Lung (tissue), 11 donors: ENCODE measurements at regions not wholly inside any gene's neighbourhood (a gene's known extent, or its start where the extent isn't known, plus 50 kb on each side); places are given as distances from the start of the nearest gene placed in this dataset.

ENCODE experiments used
- ATAC-seq: fragments of 200-7000 bp; cut with Tn5 transposase; one replicate; pipeline ENCODE4 v1.9.1; 2020; ENCODE audit warnings: moderate number of reproducible peaks; ENCODE audit not compliant: insufficient read depth, low FRiP score
- DNase-seq, 3 donors: peaks; one replicate each; pipeline ENCODE4 v3.0.0-alpha.2; 2013 to 2017
- H3K27ac ChIP-seq, 2 donors: one replicate each; pipeline ENCODE4 v1.5.1; 2013; ENCODE audit warnings: mild to moderate bottlenecking in 2 of 2, moderate library complexity in 2 of 2, control low read depth in 1 of 2, inconsistent platforms in 1 of 2, low read depth in 1 of 2, low read length in 1 of 2
- H3K27me3 ChIP-seq, 3 donors: one replicate each; pipeline ENCODE4 v1.5.1; 2013; ENCODE audit warnings: low read length in 2 of 3; ENCODE audit not compliant: control insufficient read depth in 3 of 3, insufficient read depth in 3 of 3
- H3K36me3 ChIP-seq, 4 donors: one replicate each; pipeline ENCODE4 v1.5.1; 2013; ENCODE audit warnings: low read length in 4 of 4, mild to moderate bottlenecking in 1 of 4, moderate library complexity in 1 of 4; ENCODE audit not compliant: control insufficient read depth in 4 of 4, insufficient read depth in 4 of 4
- H3K4me1 ChIP-seq, 5 donors: one replicate each; pipeline ENCODE4 v1.5.1; 2013; ENCODE audit warnings: low read length in 5 of 5, mild to moderate bottlenecking in 2 of 5, moderate library complexity in 1 of 5; ENCODE audit not compliant: control insufficient read depth in 5 of 5, insufficient read depth in 5 of 5
- H3K4me3 ChIP-seq: one replicate; pipeline ENCODE4 v1.5.1; 2013; ENCODE audit warnings: mild to moderate bottlenecking, control low read depth, moderate library complexity
- H3K9ac ChIP-seq, 2 donors: one replicate each; pipeline ENCODE4 v1.5.1; 2013; ENCODE audit warnings: low read length in 2 of 2, control low read depth in 1 of 2; ENCODE audit not compliant: insufficient read depth in 1 of 2
- H3K9me3 ChIP-seq, 4 donors: one replicate each; pipeline ENCODE4 v1.5.1; 2013; ENCODE audit warnings: low read length in 3 of 4, mild to moderate bottlenecking in 1 of 4, moderate library complexity in 1 of 4; ENCODE audit not compliant: control insufficient read depth in 4 of 4, insufficient read depth in 3 of 4
- WGBS, 2 donors: extraction: QIAGEN DNeasy Blood & Tissue Kit; methylation state at CpG; one replicate each; pipeline ENCODE4 v1.1.7; 2013; 5-methylcytosine and 5-hydroxymethylcytosine counted together
- TF ChIP-seq, protein P1 (sequence below): IDR thresholded peaks from 2 replicates; pipeline ENCODE4 v1.5.1; 2012; ENCODE audit warnings: mild to moderate bottlenecking; ENCODE audit errors: control extremely low read depth, extremely low read depth
- donor health status: control.
- donor health status: control.
- donor health status: Bipolar disorder and iron deficiency.
- donor health status: healthy.
- donor health status: DM: yes; HTN: yes; CAD: no.

DNA sequence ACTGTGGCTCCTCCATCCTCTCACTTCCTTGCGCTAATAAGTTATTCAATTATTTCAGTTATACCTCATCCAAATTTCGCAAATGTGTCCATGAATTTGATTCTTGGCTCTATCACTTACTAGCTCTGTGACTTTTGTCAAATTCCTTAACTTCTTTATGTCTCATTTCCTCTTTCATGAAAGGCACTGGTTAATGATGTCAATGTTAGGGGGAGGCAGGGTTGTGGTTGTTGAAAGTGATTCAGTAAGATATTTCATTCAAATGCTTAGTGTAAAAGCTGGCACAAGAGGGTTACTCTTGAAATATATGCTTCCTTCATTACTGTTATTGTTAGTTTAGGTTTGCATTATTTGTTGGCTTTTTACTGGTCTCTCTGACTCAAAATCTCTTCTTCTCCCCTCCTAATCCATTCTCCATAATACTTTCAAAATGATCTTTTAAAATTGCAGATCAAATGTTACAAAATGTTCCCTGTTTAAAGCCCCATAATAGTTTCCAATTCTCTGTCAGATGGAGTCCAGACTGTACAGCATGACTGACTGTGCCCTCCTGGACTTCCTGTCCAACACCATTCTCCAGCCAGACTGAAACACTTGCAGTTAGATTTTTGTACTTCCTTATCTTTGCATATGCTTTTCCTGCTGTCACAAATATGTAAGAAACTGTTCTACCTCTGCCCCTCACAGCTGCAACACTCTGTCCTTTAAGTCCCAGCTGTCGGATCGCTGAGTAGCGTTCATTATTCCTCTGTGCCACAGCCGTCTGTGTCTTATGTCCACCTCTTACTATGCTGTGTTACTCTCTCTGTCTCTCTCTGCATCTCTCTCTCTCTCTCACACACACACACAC lies 510.6 kb upstream of the RAG2 start:
- TF ChIP-seq, protein P1, sequence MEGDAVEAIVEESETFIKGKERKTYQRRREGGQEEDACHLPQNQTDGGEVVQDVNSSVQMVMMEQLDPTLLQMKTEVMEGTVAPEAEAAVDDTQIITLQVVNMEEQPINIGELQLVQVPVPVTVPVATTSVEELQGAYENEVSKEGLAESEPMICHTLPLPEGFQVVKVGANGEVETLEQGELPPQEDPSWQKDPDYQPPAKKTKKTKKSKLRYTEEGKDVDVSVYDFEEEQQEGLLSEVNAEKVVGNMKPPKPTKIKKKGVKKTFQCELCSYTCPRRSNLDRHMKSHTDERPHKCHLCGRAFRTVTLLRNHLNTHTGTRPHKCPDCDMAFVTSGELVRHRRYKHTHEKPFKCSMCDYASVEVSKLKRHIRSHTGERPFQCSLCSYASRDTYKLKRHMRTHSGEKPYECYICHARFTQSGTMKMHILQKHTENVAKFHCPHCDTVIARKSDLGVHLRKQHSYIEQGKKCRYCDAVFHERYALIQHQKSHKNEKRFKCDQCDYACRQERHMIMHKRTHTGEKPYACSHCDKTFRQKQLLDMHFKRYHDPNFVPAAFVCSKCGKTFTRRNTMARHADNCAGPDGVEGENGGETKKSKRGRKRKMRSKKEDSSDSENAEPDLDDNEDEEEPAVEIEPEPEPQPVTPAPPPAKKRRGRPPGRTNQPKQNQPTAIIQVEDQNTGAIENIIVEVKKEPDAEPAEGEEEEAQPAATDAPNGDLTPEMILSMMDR = no peak
- 54 to 65% methylated on average over 6 of the region's 6 CpGs for WGBS, 2 donors
- no peaks in the 10 kb centered on the region for H3K4me1 ChIP-seq
- H3K36me3 ChIP-seq = no peaks in the 10 kb centered on the region
- no peak for ATAC-seq
- H3K27me3 ChIP-seq = no peaks in the 10 kb centered on the region
- H3K4me3 ChIP-seq = no peak overlapping the region
- no peak overlapping the region for H3K9ac ChIP-seq
- peak; percentile 20 to 48 (median 45) for DNase-seq
- no peaks in the 10 kb centered on the region for H3K9me3 ChIP-seq
- H3K27ac ChIP-seq = no peak overlapping the region

DNA sequence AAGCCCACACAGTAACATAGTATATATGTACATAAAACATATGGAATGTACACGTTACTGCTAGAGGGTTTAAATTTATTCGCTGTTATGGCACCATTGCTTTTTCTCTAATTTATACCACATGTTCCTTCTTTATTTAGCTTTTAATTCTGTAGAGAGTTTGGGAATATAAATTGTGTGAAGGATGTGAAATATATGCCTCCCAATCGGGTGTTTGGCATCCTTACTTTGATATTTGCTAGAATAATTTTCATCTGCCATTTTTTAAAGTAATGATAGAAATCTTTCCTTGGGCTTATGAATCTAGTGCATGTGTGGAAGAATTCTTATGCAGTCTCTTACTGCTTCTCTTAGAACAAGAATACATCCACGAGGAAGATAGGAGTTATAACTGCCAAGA lies 509.8 kb upstream of the RAG2 start:
- no peak for ATAC-seq
- Histone ChIP-seq H3K27ac (no peak overlapping the region), H3K27me3 (no peaks in the 10 kb centered on the region), H3K4me1 (no peaks in the 10 kb centered on the region), H3K9me3 (no peaks in the 10 kb centered on the region), H3K9ac (no peak overlapping the region), H3K36me3 (no peaks in the 10 kb centered on the region), H3K4me3 (no peak overlapping the region)
- TF ChIP-seq, protein P1 = no peak
- WGBS, 2 donors = 79 to 83% methylated on average over 4 of the region's 4 CpGs
- no peak for DNase-seq

DNA sequence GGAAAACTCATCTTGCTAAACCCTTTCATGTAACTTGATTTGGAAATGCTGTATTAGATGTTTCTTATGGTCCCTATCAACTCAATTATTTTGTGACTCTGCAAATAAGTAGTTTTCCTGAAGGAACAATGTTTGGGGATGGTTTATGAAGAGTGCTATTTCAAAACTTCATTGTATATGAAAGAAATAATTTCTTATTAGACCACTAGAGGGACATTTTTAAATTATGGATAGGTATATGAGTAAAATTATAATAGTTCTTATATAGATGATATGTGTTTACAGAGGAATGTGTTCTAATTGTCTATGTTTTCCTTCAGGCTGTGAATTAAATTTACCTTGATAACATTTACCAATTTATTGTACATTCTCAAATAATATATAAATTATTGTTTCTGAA lies 509.4 kb upstream of the RAG2 start:
- Histone ChIP-seq H3K9ac (no peak overlapping the region), H3K4me1 (no peaks in the 10 kb centered on the region), H3K4me3 (no peak overlapping the region), H3K9me3 (no peaks in the 10 kb centered on the region), H3K36me3 (no peaks in the 10 kb centered on the region), H3K27ac (no peak overlapping the region), H3K27me3 (no peaks in the 10 kb centered on the region)
- no peak for ATAC-seq
- DNase-seq = no peak
- TF ChIP-seq, protein P1 = no peak

DNA sequence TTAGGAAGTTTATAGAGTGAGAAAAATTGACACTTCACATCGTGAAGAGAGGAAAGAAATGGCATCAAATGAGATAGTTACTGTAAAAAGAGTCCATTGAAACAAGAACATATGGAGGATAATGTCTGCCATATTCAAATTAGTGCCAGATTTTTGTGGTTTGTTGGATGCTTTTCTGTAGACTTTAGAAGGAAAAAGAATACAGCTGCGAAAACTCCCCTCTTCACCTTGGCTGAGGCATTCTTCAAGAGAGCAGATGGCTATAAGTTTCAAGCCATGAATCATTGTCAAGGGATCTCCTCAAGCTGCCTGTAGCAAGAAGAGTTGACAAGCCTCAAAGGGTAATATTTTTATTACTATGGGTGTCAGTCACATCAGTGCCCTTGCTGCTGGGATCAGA lies 507.4 kb upstream of the RAG2 start:
- WGBS, 2 donors = 82 to 90% methylated on average over 2 of the region's 2 CpGs
- H3K27me3 ChIP-seq = no peaks in the 10 kb centered on the region
- no peak overlapping the region for H3K27ac ChIP-seq
- H3K9me3 ChIP-seq = no peaks in the 10 kb centered on the region
- ATAC-seq = no peak
- H3K4me1 ChIP-seq = no peaks in the 10 kb centered on the region
- H3K36me3 ChIP-seq = no peaks in the 10 kb centered on the region
- no peak overlapping the region for H3K9ac ChIP-seq
- TF ChIP-seq, protein P1 = no peak
- H3K4me3 ChIP-seq = no peak overlapping the region
- no peak for DNase-seq
